Breast epithelium (tissue), 4 donors: ENCODE measurements at regions not wholly inside any gene's neighbourhood (a gene's known extent, or its start where the extent isn't known, plus 50 kb on each side); places are given as distances from the start of the nearest gene placed in this dataset.

Source experiments
- DNase-seq, 2 donors: peaks; one replicate each; pipeline ENCODE4 v3.0.0-alpha.2; 2019; ENCODE audit warnings: low spot score in 2 of 2
- H3K27ac ChIP-seq, 2 donors: fragments of 200-600 bp; sonication (generic) in 1 of 2; one replicate each; pipeline ENCODE4 v1.5.1; 2016 to 2019; ENCODE audit warnings: mild to moderate bottlenecking in 1 of 2
- H3K27me3 ChIP-seq, 2 donors: fragments of 200-600 bp; sonication (generic) in 1 of 2; one replicate each; pipeline versions ENCODE4 v1.5.1 to v1.6.0; 2017 to 2019; ENCODE audit warnings: control low read depth in 1 of 2, mild to moderate bottlenecking in 1 of 2
- H3K36me3 ChIP-seq: fragments of 200-600 bp; one replicate; pipeline ENCODE4 v1.5.1; 2019
- H3K4me1 ChIP-seq, 2 donors: fragments of 200-600 bp; sonication (generic); one replicate each; pipeline ENCODE4 v1.5.1; 2016 to 2019; ENCODE audit warnings: control low read depth in 1 of 2
- H3K4me3 ChIP-seq, 3 donors: fragments of 200-600 bp; sonication (generic); 1 replicate in 2 of 3; 2 replicates in 1 of 3; pipeline ENCODE4 v1.5.1; 2016 to 2019; ENCODE audit warnings: mild to moderate bottlenecking in 3 of 3, moderate library complexity in 2 of 3
- H3K9me3 ChIP-seq, 2 donors: fragments of 200-600 bp; sonication (generic) in 1 of 2; one replicate each; pipeline ENCODE4 v1.5.1; 2016 to 2019; ENCODE audit warnings: control low read depth in 1 of 2
- POLR2A ChIP-seq: fragments of 450-650 bp; IDR thresholded peaks from one replicate; pipeline ENCODE4 v1.6.1; 2016; ENCODE audit warnings: antibody characterized with exemption, mild to moderate bottlenecking, moderate library complexity
- POLR2AphosphoS5 ChIP-seq, 3 donors: sonication (generic); formaldehyde crosslinking; IDR thresholded peaks; one replicate each; pipeline ENCODE4 v1.6.1; 2017; ENCODE audit warnings: antibody characterized with exemption in 3 of 3
- intact Hi-C: fragments of 100-400 bp; cut with DNase I; formaldehyde crosslinking; loops from one replicate; pipeline ENCODE4 v1.15.1; 2023; ENCODE audit warnings: low total_unique reads
- TF ChIP-seq, protein P1 (sequence below), 3 donors: fragments of 450-650 bp; IDR thresholded peaks; one replicate each; pipeline ENCODE4 v1.5.1; 2016 to 2017; ENCODE audit warnings: antibody characterized with exemption in 3 of 3, mild to moderate bottlenecking in 3 of 3, moderate library complexity in 3 of 3

- no peak for TF ChIP-seq POLR2AphosphoS5 (IDR thresholded peaks at IDR 0.05)
- TF ChIP-seq, protein P1, sequence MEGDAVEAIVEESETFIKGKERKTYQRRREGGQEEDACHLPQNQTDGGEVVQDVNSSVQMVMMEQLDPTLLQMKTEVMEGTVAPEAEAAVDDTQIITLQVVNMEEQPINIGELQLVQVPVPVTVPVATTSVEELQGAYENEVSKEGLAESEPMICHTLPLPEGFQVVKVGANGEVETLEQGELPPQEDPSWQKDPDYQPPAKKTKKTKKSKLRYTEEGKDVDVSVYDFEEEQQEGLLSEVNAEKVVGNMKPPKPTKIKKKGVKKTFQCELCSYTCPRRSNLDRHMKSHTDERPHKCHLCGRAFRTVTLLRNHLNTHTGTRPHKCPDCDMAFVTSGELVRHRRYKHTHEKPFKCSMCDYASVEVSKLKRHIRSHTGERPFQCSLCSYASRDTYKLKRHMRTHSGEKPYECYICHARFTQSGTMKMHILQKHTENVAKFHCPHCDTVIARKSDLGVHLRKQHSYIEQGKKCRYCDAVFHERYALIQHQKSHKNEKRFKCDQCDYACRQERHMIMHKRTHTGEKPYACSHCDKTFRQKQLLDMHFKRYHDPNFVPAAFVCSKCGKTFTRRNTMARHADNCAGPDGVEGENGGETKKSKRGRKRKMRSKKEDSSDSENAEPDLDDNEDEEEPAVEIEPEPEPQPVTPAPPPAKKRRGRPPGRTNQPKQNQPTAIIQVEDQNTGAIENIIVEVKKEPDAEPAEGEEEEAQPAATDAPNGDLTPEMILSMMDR (IDR thresholded peaks at IDR 0.05), result no peak
- TF ChIP-seq POLR2A, result no peak
- intact Hi-C loops, result no loop called here
- no peak overlapping the region for H3K4me3 ChIP-seq
- H3K9me3 ChIP-seq, result no peaks in the 10 kb centered on the region
- no peaks in the 10 kb centered on the region for H3K36me3 ChIP-seq
- DNase-seq, result no peak
- no peak overlapping the region for H3K27ac ChIP-seq
- no peaks in the 10 kb centered on the region for H3K27me3 ChIP-seq
- H3K4me1 ChIP-seq, result no peaks in the 10 kb centered on the region
These were observed 597.7 kb downstream of the BNC2 start for GRCh38 chr9:16272776-16273175.

GRCh38 chr9:16275795-16276624, 594.5 kb downstream of the BNC2 start:
- Histone ChIP-seq H3K27ac (no peak overlapping the region), H3K4me3 (no peak overlapping the region), H3K27me3 (no peaks in the 10 kb centered on the region), H3K4me1 (no peaks in the 10 kb centered on the region), H3K36me3 (no peaks in the 10 kb centered on the region), H3K9me3 (no peaks in the 10 kb centered on the region)
- DNase-seq, result peak in 1 of 2 donors; percentile 49
- TF ChIP-seq POLR2AphosphoS5 (IDR thresholded peaks at IDR 0.05) (no peak), POLR2A (no peak)
- TF ChIP-seq, protein P1 (IDR thresholded peaks at IDR 0.05), result no peak
- intact Hi-C loops, result no loop called here

DNA sequence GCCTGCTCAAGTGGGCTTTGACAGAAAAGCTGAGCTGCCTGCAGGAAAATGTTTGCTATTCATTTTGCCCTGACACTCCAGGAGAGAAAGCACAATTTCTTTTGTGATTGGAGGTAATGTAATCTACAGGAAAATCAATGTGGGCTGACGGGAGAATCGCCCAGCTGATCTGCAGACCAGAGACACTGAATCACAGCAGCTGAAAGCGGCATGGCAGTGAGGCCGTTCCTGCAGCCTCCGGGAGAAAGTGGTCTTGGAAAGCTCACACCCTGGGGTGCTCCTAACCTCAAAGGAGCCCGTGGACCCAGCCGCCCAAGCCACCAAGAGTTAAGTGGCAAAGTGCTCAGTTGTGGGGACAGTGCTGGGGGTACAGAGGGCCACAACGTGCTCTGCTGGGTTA, 593.6 kb downstream of the BNC2 start:
- Histone ChIP-seq H3K9me3 (no peaks in the 10 kb centered on the region), H3K4me1 (no peaks in the 10 kb centered on the region)

GRCh38 chr9:16277471-16277960, 593.0 kb downstream of the BNC2 start:
- Histone ChIP-seq H3K4me1 (no peaks in the 10 kb centered on the region), H3K27me3 (no peaks in the 10 kb centered on the region), H3K27ac (no peak overlapping the region), H3K4me3 (no peak overlapping the region), H3K36me3 (no peaks in the 10 kb centered on the region), H3K9me3 (no peaks in the 10 kb centered on the region)
- TF ChIP-seq POLR2AphosphoS5 (IDR thresholded peaks at IDR 0.05) (no peak), POLR2A (no peak)
- TF ChIP-seq, protein P1 (IDR thresholded peaks at IDR 0.05), result no peak
- DNase-seq, result no peak
- intact Hi-C loops, result no loop called here

More for the DNA sequence above, 593.6 kb downstream of the BNC2 start:
- H3K4me3 ChIP-seq, result no peak overlapping the region
- no peaks in the 10 kb centered on the region for H3K36me3 ChIP-seq
- TF ChIP-seq, protein P1 (IDR thresholded peaks at IDR 0.05), result no peak
- TF ChIP-seq POLR2A (no peak), POLR2AphosphoS5 (IDR thresholded peaks at IDR 0.05) (no peak)
- no peak overlapping the region for H3K27ac ChIP-seq
- intact Hi-C loops, result no loop called here
- no peak for DNase-seq
- no peaks in the 10 kb centered on the region for H3K27me3 ChIP-seq

DNA sequence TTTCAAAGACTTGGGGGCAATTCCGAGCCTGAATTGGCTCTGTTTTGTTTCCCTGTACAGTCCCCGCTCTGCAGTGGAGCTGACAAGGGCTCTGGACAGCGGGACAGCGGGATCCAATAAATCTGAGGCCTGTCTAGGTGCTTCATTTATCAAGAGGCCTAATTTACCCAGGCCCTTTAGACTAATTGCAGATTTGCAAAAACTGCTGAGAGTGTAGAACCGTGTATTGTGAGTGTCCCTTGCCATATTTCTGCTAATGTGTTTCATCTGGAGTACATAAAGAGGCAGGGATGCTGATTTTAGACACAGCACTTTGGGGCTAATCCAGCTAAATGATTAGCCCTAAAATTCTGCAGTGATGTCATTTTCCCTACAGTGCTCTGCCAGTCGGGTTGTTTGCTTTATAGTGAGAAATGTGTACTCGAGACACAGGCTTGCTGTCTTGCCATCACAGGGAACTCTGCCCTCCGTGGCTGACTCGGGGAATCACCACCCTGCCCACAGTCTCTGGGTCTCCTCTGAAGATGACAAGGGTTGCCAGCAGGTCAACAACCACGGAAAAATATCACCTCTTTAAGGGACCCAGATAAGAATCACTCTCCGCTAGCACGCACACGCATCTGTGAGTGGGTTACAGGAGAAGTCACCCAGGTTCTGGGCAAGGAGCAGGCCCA, 592.0 kb downstream of the BNC2 start:
- no peaks in the 10 kb centered on the region for H3K36me3 ChIP-seq
- no peaks in the 10 kb centered on the region for H3K27me3 ChIP-seq
- intact Hi-C loops, result no loop called here
- no peak overlapping the region for H3K4me3 ChIP-seq
- H3K27ac ChIP-seq, result no peak overlapping the region
- DNase-seq, result no peak
- TF ChIP-seq POLR2A (no peak), POLR2AphosphoS5 (IDR thresholded peaks at IDR 0.05) (no peak)
- TF ChIP-seq, protein P1 (IDR thresholded peaks at IDR 0.05), result no peak
- H3K4me1 ChIP-seq, result no peaks in the 10 kb centered on the region
- no peaks in the 10 kb centered on the region for H3K9me3 ChIP-seq
